MCF 10A (cell line): ENCODE measurements at regions not wholly inside any gene's neighbourhood (a gene's known extent, or its start where the extent isn't known, plus 50 kb on each side); places are given as distances from the start of the nearest gene placed in this dataset.

ENCODE experiments used
- BruUV-seq: library from RNA; stranded (reverse); fragments of 400-500 nt; replicated peaks from 2 replicates; lab custom pipeline; 2021; lab: Mats Ljungman, UMichigan
- CTCF ChIA-PET: fragments of 300-600 bp; sonication (Branson Sonifier 250); formaldehyde crosslinking; extraction: SDS; loops from one replicate; lab custom pipeline; 2021; ENCODE audit warnings: antibody characterized with exemption, inconsistent platforms; lab: Yijun Ruan, JAX
- POLR2A ChIA-PET: fragments of 300-600, 350-650 bp; sonication (Branson Sonifier 250); formaldehyde crosslinking; extraction: SDS; loops from one replicate; lab custom pipeline; 2020; ENCODE audit warnings: antibody characterized with exemption, inconsistent platforms; lab: Yijun Ruan, JAX
- DNase-seq: peaks from one replicate; pipeline ENCODE4 v3.0.0-alpha.2; 2018; ENCODE audit not compliant: unreplicated experiment
- H3K27ac Mint-ChIP-seq: one replicate; pipeline ENCODE4 v1.8.0; 2022; ENCODE audit warnings: mild to moderate bottlenecking, low read depth, mixed read lengths; ENCODE audit not compliant: unreplicated experiment
- H3K27me3 Mint-ChIP-seq: one replicate; pipeline ENCODE4 v1.8.0; 2022; ENCODE audit warnings: mixed read lengths; ENCODE audit not compliant: insufficient read depth, unreplicated experiment
- H3K36me3 Mint-ChIP-seq: one replicate; pipeline ENCODE4 v1.8.0; 2022; ENCODE audit warnings: mild to moderate bottlenecking, moderate library complexity, mixed read lengths; ENCODE audit not compliant: insufficient read depth, unreplicated experiment
- H3K4me1 Mint-ChIP-seq: one replicate; pipeline ENCODE4 v1.8.0; 2022; ENCODE audit warnings: mixed read lengths; ENCODE audit not compliant: insufficient read depth, unreplicated experiment
- H3K4me3 Mint-ChIP-seq: one replicate; pipeline ENCODE4 v1.8.0; 2022; ENCODE audit warnings: mild to moderate bottlenecking, moderate library complexity, mixed read lengths; ENCODE audit not compliant: unreplicated experiment
- H3K9me3 Mint-ChIP-seq: one replicate; pipeline ENCODE4 v1.8.0; 2022; ENCODE audit warnings: mixed read lengths; ENCODE audit not compliant: unreplicated experiment
- CTCF ChIP-seq: fragments of 200-600 bp; IDR thresholded peaks from one replicate; pipeline ENCODE4 v1.8.0; 2022; ENCODE audit warnings: antibody characterized with exemption, mild to moderate bottlenecking; ENCODE audit not compliant: unreplicated experiment
- intact Hi-C: fragments of 100-400 bp; cut with micrococcal nuclease; formaldehyde crosslinking; loops from 2 replicates; pipeline ENCODE4 v1.14.1; 2022

GRCh38 chr2:128745946-128746345 is 427.3 kb upstream of the HS6ST1 start:
- H3K4me3 Mint-ChIP-seq, result no peak overlapping the region
- BruUV-seq, result no TSS peak
- intact Hi-C loops, result no loop called here
- ChIA-PET CTCF (interaction anchor here (0.7 to 1.6 kb wide), 2 partner anchors 8 to 10 kb away, joined by 4 to 6 read pairs; no protein-coding TSS in a partner anchor), POLR2A (interaction anchor here (0.6 to 1.1 kb wide), 2 partner anchors 21 to 507 kb away, joined by 3 read pairs; no protein-coding TSS in a partner anchor)
- H3K27me3 Mint-ChIP-seq, result no peaks in the 10 kb centered on the region
- DNase-seq, result no peak
- TF ChIP-seq CTCF, result no peak
- peaks cover 4% of the 10 kb centered on the region for H3K36me3 Mint-ChIP-seq
- H3K9me3 Mint-ChIP-seq, result no peaks in the 10 kb centered on the region
- peaks cover 18% of the 10 kb centered on the region for H3K4me1 Mint-ChIP-seq
- H3K27ac Mint-ChIP-seq, result no peak overlapping the region

DNA sequence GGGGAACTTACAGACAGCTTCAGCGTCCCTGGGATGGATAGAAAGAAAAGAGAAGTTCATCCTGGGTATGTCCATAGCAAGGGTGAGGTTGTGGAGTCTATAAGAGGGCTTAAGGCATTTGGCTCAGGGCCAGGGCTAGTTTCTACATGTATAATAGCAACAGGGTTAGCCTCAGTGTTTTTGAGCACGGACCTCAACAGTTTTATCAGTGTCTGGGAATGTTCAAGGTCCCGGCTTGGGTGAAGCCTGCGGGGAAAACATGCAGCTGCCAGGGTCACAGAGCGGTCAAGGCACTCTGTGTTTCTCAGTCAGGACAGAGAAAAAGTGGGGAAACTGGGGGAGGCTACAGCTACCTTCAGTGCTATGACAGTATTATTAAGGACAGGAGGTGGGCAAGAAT is 427.7 kb upstream of the HS6ST1 start:
- peaks cover 18% of the 10 kb centered on the region for H3K4me1 Mint-ChIP-seq
- no peak for TF ChIP-seq CTCF
- CTCF ChIA-PET, result interaction anchor here (1.5 to 1.6 kb wide), 2 partner anchors 9 to 12 kb away, joined by 3 to 6 read pairs; no protein-coding TSS in a partner anchor
- H3K27me3 Mint-ChIP-seq, result no peaks in the 10 kb centered on the region
- no peak overlapping the region for H3K27ac Mint-ChIP-seq
- no peak overlapping the region for H3K4me3 Mint-ChIP-seq
- peak; percentile 79 for DNase-seq
- no peaks in the 10 kb centered on the region for H3K9me3 Mint-ChIP-seq
- peaks cover 4% of the 10 kb centered on the region for H3K36me3 Mint-ChIP-seq
- no TSS peak for BruUV-seq
- intact Hi-C loops, result no loop called here
- POLR2A ChIA-PET, result interaction anchor here (0.6 to 1.1 kb wide), 2 partner anchors 20 to 506 kb away, joined by 3 read pairs; no protein-coding TSS in a partner anchor

DNA sequence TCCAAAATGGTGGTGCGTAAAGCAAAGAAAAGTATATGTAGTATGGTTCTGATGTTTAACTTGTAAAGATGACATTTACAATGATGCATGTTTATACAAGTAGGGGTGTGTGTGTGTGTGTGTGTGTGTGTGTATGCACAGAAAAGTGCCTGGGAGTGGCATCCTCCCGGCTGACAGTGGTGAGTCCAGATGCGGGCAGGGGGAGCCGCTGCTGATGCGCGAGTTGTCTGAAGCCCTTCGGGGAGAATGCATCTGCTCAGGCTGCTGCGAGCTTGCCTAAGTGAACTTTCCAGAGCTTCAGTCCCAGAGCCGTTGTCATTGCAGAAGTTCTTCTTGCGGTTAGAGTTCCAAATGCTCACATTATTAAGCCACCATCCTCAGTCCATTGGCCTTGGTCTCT is 429.7 kb upstream of the HS6ST1 start:
- Mint-ChIP-seq H3K36me3 (peaks cover 4% of the 10 kb centered on the region), H3K27ac (no peak overlapping the region), H3K4me1 (peaks cover 13% of the 10 kb centered on the region), H3K4me3 (no peak overlapping the region), H3K9me3 (no peaks in the 10 kb centered on the region), H3K27me3 (no peaks in the 10 kb centered on the region)
- POLR2A ChIA-PET, result no interaction called here
- no peak for TF ChIP-seq CTCF
- intact Hi-C loops, result no loop called here
- CTCF ChIA-PET, result interaction anchor here (1.4 kb wide), 1 partner anchor 569 kb away, joined by 3 read pairs; no protein-coding TSS in a partner anchor
- BruUV-seq, result no TSS peak
- no peak for DNase-seq

DNA sequence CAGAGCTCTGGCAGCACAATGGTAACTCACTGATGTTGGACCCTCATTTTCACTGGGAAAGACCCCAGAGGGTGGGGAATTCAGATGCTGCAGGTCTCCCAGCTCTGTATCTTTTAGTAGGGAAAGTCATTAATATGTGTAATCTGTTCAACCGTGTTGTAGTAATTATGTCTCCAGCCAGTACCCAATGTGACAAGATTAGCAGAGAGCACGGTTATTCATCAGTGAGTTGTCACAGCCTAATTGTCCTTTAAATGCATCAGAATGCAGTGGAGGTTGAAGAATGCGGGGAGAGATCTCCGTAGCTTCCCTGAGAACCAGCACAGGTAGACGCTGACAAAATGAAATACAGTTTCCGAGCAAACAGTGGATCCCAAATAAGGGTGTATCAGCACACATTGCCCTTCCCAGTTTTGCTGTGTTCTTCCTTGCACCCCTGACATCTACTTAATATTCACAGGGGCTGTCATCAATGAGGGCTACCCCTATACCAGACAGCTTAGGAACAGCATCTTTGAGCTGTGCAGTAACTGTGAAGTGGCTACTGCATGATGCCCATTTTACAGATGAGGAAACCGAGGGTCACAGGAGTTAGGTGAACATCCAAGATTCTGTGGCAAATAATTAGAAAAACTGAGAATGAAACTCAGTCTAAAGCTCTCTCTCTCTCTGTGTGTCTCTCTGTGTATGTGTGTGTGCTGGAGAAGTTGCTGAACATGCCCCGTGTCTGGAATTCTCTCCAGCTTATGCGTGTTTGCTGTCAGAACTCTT is 430.4 kb upstream of the HS6ST1 start:
- POLR2A ChIA-PET, result no interaction called here
- Mint-ChIP-seq H3K27ac (no peak overlapping the region), H3K27me3 (no peaks in the 10 kb centered on the region), H3K36me3 (peaks cover 4% of the 10 kb centered on the region), H3K4me3 (no peak overlapping the region), H3K9me3 (no peaks in the 10 kb centered on the region), H3K4me1 (peaks cover 13% of the 10 kb centered on the region)
- no peak for DNase-seq
- CTCF ChIA-PET, result interaction anchor here (0.9 to 1.8 kb wide), 3 partner anchors 10 to 570 kb away, joined by 3 to 9 read pairs (median 3); no protein-coding TSS in a partner anchor
- intact Hi-C loops, result no loop called here
- no peak for TF ChIP-seq CTCF
- BruUV-seq, result no TSS peak
